Neutrophil (primary cell): ENCODE measurements at regions not wholly inside any gene's neighbourhood (a gene's known extent, or its start where the extent isn't known, plus 50 kb on each side); places are given as distances from the start of the nearest gene placed in this dataset.
"Not testable (repeated sequence)": the region's sequence is repeated elsewhere in the genome, so short reads cannot be mapped to it uniquely, and the experiment has no call there.

Source experiments
- H3K27ac ChIP-seq: fragments of 200-600 bp; sonication (generic); 2 replicates; pipeline ENCODE4 v1.5.1; 2016; ENCODE audit warnings: mild to moderate bottlenecking, moderate library complexity
- H3K27me3 ChIP-seq: fragments of 200-600 bp; sonication (generic); 2 replicates; pipeline ENCODE4 v1.6.0; 2016; ENCODE audit warnings: mild to moderate bottlenecking
- H3K36me3 ChIP-seq: fragments of 200-600 bp; sonication (generic); 2 replicates; pipeline ENCODE4 v1.5.1; 2017
- H3K4me1 ChIP-seq, 2 experiments: fragments of 200-600 bp in 1 of 2; sonication (generic) in 1 of 2; 1 replicate in 1 of 2; 2 replicates in 1 of 2; pipeline versions ENCODE4 v1.5.1 to v1.6.1; 2013 to 2016; ENCODE audit warnings: low read depth in 1 of 2, low read length in 1 of 2, mild to moderate bottlenecking in 1 of 2, moderate library complexity in 1 of 2; ENCODE audit not compliant: control insufficient read depth in 1 of 2, insufficient read depth in 1 of 2
- H3K4me3 ChIP-seq, 2 experiments: fragments of 200-600 bp in 1 of 2; sonication (generic) in 1 of 2; 1 replicate in 1 of 2; 2 replicates in 1 of 2; pipeline ENCODE4 v1.5.1; 2013 to 2016; ENCODE audit warnings: low read depth in 1 of 2, low read length in 1 of 2, mild to moderate bottlenecking in 1 of 2, moderate library complexity in 1 of 2
- H3K9me3 ChIP-seq: fragments of 200-600 bp; sonication (generic); 2 replicates; pipeline ENCODE4 v1.5.1; 2016
- CTCF ChIP-seq: fragments of 200-600 bp; sonication (generic); IDR thresholded peaks from 2 replicates; pipeline ENCODE4 v1.5.1; 2016; ENCODE audit warnings: antibody characterized with exemption

- no peak for TF ChIP-seq CTCF
- no peak overlapping the region for H3K4me3 ChIP-seq
- H3K9me3 ChIP-seq: no peaks in the 10 kb centered on the region
- H3K27me3 ChIP-seq: peaks cover 20% of the 10 kb centered on the region
- H3K36me3 ChIP-seq: no peaks in the 10 kb centered on the region
- no peak overlapping the region for H3K27ac ChIP-seq
- H3K4me1 ChIP-seq: no peaks in the 10 kb centered on the region
Observed at GRCh38 chr10:80714566-80714965, 176.9 kb downstream of the SH2D4B start.

GRCh38 chr10:80718024-80718423 lies 180.3 kb downstream of the SH2D4B start:
- Histone ChIP-seq H3K27ac (no peak overlapping the region), H3K27me3 (peaks cover 6% of the 10 kb centered on the region), H3K36me3 (no peaks in the 10 kb centered on the region), H3K9me3 (no peaks in the 10 kb centered on the region), H3K4me1 (no peaks in the 10 kb centered on the region), H3K4me3 (no peak overlapping the region)
- no peak for TF ChIP-seq CTCF

DNA sequence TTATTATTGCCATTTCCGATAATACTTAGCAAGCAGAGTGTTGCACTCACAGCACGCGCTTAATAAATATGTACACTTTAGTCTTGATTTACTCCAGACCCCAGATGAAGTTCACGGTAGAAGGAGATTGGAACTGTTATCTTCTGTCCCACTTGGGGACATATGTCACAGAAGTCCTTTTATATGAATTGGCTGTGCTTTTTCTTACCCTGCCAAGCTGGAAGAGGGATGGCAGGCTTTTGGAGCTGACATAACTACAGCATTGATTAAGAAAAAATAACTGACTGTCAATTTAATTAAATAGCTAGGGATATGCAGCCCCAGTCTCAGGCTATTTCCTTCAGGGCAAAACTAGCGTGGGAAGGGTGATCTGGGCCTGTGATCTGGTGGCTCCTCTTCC lies 182.2 kb downstream of the SH2D4B start:
- TF ChIP-seq CTCF: no peak
- Histone ChIP-seq H3K27ac (no peak overlapping the region), H3K4me1 (no peaks in the 10 kb centered on the region), H3K27me3 (no peaks in the 10 kb centered on the region), H3K9me3 (no peaks in the 10 kb centered on the region), H3K36me3 (no peaks in the 10 kb centered on the region), H3K4me3 (no peak overlapping the region)

DNA sequence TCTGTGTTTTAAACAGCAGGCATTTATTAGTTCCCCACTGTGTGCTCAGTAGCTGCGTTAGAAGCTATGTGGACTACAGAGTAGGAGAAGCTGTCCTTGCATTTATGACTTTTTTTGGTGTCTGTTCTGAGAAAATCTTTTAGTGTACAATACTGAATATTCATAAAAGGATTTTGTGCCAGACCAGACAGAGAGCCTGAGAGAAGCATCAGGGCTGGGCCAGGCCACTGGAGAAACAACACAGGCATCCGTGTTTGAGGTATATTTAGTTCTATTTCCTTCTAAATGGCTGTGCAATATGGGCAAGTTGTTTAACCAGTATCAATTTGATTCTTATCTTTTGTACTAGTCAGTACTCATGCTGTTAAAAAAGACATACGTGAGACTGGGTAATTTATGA lies 182.8 kb downstream of the SH2D4B start:
- Histone ChIP-seq H3K27ac (no peak overlapping the region), H3K4me1 (no peaks in the 10 kb centered on the region), H3K27me3 (no peaks in the 10 kb centered on the region), H3K9me3 (no peaks in the 10 kb centered on the region), H3K4me3 (no peak overlapping the region), H3K36me3 (no peaks in the 10 kb centered on the region)
- no peak for TF ChIP-seq CTCF

- H3K4me3 ChIP-seq, H3K27me3 ChIP-seq, H3K27ac ChIP-seq, H3K9me3 ChIP-seq, H3K36me3 ChIP-seq, H3K4me1 ChIP-seq: not testable (repeated sequence)
Observed at GRCh38 chr10:80728354-80728753, 190.7 kb downstream of the SH2D4B start.

DNA sequence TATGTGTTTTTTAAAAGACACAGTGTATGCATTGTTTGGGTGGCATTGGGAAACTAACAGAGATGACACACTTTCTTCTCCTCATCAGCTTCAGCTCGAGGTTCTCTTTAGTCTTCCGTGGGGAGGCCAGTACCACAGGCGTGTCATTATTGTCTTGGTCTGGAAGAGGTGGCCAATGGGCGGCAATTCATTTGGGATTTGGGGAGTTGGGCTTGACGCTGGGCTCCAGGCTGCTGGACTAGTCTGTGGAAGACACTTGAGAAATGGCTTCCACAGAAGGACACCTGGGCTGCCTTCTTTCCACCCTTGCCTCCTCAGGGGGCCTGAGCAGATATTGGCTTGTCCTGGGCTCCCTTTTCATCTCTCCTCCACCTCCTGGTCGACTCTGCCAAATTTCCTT lies 192.2 kb downstream of the SH2D4B start:
- TF ChIP-seq CTCF: no peak
- no peak overlapping the region for H3K4me3 ChIP-seq
- H3K27me3 ChIP-seq: no peaks in the 10 kb centered on the region
- no peaks in the 10 kb centered on the region for H3K36me3 ChIP-seq
- H3K9me3 ChIP-seq: no peaks in the 10 kb centered on the region
- H3K27ac ChIP-seq: no peak overlapping the region
- H3K4me1 ChIP-seq: no peaks in the 10 kb centered on the region
